HG02759 (cell line): ENCODE measurements at regions not wholly inside any gene's neighbourhood (a gene's known extent, or its start where the extent isn't known, plus 50 kb on each side); places are given as distances from the start of the nearest gene placed in this dataset.

Experiments used
- ATAC-seq: cut with Tn5 transposase; IDR thresholded peaks from one replicate; pipeline ENCODE4 v1.9.1; 2021; ENCODE audit warnings: mild to moderate bottlenecking, moderate library complexity; ENCODE audit not compliant: unreplicated experiment

DNA sequence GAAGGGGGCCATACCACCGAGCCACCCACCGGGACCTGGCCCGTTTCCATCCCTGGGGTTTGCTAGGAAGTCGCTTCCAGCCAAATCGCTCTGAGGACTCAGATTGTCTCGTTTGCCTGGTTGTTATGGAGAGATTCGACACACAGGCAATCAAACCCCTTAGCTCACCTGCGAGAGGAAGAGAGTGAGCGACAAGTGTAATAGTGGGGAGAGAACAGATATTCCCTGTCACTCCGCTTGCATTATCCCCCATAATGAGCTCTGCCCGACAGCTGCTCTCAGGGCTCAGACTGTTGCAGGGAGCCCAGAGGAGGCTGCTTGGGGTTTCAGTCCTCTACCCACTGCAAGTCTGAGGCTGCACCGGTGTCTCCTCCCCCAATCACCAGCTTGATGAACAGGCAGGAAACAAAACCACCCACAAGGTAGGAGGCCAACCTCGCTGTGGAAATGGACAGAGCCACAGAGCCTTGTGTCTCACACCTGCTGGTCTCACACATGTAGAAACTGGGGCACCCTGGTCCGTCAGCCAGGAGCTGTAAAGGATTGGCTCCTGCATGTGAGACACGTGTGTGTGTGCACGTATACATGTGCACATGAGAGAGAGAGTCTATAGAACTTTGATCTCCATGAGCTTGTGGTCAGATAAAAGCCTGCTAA lies 351.1 kb downstream of the BUD13 start:
- ATAC-seq, result no peak

DNA sequence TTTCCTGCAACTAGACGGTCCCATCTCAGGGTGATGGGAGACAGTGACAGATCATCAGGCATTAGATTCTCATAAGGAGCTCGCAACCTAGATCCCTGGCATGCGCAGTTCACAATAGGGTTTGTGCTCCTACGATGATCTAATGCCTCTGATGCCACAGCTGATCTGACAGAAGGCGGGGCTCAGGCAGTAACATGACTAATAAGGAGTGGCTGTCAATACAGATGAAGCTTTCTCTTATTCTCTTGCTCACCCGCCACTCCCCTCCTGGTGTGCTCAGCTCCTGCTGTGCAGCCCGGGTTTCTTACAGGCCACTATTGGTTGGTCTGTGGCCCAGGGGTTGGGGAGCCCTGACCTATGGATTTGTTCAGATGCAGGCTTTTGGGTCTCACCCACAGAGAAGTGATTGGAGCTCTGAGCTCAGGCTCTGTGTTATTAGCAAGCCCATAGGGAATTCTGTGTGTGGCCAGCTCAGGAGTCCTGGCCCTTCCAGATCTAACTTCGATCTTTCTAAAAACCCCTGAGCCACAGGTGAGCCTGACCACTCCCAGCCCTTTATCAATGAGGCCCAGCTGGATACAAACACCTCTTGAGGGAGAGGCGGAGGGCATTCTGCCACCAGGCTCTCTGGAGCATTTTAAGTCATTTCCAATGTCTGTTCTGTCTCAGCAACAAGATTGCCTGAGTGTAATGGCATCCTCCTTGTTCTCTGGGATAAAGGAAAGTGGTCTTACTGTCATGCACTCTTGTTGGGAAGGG lies 351.8 kb downstream of the BUD13 start:
- no peak for ATAC-seq

DNA sequence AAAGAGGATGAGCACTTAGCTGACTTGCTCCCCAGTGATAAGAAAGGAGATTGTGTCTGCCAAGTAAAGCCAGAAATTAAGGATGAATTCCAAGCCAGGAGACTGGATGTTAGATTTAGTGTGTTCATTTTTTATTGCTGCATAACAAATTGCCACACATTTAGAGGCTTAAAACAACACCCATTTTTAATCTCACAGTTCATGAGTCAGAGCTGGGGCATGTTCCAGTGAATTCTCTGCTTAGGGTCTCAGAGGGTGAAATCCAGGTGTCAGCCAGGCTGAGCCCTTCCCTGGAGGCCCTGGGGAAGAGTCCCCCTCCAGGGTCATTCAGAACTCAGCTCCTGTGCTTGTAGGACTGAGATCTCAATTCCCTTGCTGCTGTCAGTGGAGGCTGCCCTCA lies 352.8 kb downstream of the BUD13 start:
- no peak for ATAC-seq

DNA sequence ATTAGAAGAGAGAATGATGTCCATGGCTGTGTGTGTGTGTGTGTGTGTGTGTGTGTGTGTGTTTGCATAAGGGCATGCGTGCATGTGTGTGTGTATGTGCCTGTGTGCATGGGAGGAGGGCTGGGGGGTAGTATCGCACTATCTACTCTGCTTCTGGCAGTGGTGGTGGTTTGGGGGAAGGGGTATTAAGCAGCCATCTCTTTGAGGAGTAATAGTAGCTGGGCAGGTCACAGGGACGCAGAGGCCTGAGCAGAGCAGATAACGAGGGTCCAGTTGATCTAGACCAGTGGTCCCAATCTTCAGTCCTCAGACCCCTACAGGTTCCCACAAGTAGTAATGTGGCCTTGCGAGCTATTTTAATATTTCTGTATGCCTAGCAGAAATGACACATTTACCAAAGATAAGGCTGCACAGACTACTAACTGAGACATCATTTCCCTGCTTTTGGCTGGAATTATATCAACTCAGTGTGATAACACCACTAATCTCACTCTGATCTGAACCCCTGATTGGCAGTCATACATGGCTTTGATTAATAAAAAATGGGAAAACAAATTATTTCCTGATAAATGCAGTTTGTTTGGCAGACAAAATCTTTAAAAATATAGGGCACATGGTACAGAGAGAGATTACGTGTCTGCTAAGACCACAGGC lies 354.3 kb downstream of the BUD13 start:
- no peak for ATAC-seq

DNA sequence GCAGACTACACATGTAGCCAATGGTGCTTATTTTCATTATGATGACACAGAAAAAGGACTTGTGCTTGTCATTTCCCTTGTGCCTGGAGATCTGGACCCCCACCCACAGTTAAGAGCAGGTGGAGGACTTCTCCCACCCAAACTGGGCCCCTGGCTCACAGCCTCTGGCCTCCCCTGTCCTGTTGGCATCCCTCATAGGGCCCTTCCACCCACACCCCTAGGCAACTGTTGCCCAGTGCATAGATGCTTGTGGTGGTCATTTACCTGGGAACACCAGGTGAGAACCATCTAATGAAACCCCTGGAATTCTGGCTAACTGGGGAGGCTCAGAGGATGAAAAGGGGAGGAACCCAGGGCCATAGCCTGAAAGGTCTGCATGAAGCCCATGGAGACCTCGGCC lies 355.9 kb downstream of the BUD13 start:
- no peak for ATAC-seq

DNA sequence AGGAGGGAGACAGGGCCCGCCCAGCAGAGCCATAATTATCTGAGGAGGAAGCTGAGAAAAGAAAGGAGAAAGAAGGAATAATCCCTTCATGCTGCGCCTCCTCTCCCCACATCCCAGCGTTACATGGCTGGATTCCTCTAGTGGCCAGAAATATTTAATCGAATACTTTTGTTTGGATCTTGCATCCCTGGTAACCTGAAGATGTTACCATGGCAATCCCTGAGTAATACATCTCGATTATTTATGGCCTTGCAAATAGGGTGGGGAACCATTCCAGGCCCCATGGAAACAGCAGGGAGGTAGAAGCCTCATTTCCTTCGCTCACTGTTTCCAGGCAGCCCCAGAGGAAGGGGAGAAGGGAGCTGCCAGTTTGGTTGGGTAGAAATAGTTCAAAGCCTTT lies 357.7 kb downstream of the BUD13 start:
- no peak for ATAC-seq

DNA sequence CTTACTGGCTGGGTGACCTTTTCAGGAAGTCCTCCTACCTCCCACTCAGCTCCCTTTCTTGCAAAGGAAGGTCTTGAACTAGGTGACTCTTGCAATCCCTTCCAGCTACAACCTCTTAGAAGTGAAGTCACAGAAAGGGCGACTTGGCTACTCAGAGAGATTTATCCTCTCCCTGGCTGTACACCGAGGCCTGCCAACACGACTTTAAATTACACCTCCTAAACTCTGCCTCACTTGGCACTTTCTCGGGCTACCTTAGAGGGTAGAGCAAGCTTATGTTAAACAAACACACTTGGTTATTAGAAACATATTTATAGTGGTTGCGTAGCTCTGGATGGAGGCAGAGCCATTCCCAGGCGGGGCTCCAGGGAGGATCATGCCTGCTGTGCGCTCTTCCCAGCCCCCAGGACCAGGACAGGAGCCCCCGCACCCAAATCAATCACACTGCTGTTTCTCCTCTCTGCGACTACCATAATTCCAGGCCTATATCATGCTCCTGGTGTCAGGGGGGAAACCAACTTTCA lies 358.4 kb downstream of the BUD13 start:
- no peak for ATAC-seq

DNA sequence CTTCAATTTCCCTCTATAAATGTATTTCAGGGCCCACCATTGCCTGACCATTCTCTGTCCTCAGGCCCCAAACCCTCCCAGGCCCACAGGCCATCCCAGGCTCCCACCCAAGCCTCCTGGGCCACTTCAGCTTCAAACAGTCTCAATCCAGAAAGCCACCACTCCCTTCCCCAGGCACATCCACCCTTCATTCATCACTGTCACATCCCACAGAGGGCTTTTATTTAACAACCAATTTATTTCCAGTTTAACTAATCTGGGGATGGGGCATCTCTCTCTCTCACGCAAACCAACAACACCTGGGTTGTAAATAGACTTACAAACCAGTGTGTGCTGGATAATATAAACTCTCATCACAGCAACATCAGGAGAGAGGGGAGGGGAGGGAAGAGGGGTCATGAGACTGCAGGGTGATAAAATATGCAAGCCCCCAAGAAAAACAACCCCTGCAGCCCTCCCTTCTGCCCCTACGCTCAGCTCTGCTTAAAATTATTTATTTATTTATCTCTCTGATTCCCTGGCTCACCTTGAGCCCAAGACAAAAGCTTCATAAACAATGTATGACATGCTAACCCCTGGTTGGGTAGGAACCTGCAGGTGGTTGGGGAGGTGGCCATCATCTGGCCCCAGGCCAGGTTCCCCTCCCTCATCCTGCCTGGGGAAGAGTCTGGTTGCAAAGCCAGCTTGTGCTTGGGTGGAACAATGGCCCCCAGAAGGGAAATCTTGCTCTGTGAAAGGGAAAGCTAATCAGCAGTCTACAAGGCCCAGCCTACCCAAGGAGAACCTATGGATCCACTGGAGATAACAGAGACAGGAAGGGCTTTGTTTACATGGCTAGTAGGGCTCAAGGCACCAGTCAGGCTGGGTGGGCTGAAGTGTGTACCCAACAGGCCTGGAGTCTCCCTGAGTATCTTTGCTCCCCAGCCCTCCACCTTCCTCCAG lies 359.2 kb downstream of the BUD13 start:
- no peak for ATAC-seq

DNA sequence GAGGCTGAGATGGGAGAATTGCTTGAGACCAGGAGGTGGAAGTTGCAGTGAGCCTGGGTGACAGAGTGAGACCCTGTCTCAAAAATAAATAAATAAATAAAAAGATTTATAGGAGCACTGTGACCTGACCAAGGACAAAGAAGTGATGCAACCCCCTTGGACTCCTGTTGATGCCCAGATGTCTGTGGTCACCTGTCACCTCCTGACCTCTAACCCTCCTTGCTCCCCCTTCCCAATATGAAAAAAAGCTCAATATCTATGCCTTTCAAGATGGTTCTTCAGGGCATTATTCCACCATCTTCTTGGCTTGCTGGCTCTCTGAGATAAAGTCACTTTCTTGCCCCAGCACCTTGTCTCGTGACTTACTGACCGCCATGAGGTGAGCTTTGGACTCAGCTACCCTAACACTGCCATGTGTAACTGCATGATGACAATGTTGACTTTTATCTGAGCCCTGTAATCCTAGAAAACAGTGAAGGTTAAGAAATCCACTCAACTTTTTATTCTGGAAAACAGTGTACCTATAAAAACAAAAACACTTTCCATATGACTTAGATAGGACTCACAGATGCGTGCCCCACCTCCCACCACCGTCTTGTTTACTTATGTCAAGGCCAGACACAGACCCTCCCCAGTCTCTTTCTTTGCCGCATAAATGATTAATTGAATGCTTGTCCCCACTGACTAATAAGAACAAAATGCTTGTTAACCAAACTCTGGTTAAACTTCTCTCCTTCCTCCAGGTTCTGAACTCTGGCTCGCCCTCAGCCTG lies 360.5 kb downstream of the BUD13 start:
- no peak for ATAC-seq

DNA sequence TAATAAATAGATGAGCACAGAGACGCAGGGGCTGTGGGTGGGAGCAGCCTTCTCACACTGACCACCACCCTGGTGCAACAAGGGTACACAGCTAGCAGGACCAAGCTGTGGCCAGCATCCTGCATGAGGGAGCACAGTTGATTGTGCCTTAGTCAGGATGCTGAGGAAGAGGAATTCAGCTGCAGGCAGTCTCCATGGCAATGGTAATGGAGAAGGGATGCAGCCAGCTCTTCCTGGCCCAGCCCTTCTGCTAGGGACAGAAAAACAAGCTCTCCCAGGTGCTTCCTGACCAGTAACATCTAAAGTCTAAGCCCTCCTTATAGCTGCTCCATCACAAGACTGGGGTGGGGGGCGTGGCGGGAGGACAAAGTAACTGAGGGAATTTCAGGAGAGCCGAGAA lies 363.5 kb downstream of the BUD13 start:
- no peak for ATAC-seq

DNA sequence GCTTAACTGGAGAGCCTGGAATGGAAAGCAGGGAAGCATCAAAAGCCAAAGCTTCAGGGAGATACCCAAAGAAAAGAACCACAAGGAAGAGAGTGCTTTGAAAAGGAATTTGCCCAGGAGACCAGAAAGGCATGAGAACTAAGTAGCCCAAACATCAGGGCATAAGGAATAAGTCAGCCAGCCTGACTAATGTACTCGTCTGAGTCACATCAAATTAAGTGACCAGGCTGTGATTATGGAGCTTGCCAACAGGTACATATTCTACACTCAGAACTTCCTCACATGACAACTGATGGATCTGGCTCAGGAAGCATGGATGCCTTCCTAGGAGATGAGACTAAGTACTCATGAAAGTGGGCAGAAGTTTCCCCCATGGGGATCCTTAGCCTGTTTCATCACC lies 366.7 kb downstream of the BUD13 start:
- ATAC-seq, result no peak

DNA sequence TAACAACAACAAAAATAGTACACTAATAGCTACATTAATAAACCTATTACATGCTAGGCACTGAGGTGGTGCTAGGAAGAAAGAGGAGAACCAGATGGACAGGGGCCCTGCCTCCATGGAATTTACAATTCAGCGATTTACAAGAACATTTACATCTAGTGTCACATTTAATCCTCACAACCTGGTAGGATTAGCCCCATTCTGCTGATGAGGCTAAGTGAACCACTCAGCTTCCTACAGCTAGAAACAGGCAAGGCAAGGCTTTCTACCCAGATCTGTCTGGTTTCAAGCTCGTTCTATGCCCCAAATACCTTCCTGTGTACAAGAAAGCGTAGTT lies 368.4 kb downstream of the BUD13 start:
- ATAC-seq, result no peak

DNA sequence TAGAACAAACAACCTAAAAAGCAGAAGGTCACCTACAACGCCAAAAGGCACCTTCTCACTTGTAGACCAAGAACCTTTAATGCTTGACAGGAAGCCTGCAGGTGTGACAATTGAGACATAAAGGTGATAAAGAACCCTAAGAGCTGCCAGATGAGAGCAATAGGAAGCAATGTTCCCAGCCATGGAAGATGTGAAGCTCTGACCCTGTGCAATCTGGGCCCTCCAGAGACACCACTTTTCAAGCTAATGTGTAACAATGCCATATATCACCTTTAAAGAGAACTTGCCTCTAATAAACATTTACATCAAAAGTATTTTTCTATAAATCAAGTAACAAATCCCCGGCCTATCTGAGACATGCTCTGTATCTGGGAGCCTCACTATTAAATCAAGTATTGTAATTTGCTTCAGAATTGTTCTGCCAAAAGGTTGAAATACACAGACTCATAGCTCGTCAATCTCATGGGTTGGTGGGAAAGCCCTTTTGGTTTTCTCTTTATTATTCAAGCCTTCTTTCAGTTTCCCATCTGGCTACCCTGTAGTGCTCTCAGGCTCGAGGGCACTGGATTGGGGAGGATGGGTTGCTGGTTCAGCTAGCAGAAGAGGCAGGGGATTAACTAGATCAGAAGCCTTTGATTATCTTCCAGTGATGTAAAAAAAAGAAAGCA lies 368.9 kb downstream of the BUD13 start:
- no peak for ATAC-seq

DNA sequence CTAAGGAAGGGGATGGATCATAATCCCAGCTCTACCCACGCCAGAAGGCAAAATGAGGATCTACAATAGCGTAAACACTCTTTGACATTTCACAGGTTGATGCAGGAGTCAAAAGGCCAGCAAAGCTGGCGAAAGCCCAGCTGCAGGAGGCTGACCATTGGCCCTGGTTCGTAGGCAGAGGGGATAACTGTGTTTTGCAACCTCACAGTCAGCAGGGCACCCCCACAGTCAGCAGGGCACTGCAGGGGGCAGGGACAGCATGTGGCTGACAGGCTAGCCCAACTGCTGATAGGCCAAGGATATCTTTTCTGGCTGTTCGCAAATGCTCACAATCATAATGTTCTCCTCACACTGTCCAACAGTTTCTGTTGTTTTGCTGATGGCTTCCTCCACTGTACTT lies 372.7 kb downstream of the BUD13 start:
- ATAC-seq, result no peak

DNA sequence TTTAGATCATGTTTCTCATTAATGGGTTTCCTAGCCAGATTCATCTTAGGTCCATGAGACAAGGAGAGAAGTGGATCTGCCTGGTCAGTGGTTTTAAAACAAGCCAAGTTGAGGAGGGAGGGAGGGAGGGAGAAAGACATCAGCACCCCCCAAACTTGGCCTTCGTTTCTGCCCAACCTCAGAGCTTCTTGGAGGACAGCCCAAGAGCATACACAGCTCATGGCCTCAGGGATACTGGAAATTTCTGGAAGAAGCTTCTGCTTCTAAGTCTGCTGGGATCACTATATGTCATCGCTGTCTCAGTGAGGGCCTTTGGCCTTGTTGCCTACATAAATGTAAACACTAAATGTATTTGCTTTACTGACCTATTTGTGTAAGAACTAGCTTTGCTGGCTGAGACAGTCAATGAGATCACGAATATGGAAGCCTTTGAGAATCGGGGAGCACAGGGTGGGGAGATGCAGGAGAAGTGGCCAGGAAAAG lies 375.1 kb downstream of the BUD13 start:
- ATAC-seq, result no peak

DNA sequence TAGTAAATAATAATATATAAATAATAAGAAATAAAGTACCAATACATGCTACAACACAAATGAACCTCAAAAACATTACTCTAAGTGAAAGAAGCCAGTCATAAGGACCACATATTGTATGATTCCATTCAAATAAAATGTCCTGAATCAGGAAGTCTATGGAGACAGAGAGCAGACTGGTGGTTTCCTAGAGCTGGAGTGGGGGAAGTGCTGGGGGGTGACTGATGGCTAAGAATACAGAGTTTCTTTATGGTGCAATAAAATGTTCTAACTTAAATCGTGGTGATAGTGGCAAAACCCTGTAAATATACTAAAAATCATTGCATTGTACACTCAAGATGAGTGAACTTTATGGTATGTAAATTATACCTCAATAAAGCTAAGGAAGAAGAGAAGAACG lies 376.5 kb downstream of the BUD13 start:
- ATAC-seq, result no peak

DNA sequence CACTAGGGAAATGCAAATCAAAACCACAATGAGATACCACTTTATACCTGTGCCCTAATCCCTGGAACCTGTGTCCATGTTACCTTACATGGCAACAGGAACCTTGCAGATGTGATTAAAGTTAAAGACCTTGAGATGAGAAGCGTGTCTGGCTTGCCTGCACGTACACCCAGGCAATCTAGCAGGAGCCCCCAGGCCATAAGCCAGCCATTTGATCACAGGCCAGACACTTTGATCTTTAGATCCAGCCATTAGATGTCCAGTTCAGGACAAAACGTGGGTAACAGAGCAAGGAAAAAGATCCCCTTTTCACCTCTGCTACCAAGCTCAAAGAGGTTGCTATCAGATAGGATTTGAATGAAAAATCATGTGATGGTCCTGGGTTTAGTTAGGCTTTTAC lies 378.8 kb downstream of the BUD13 start:
- ATAC-seq, result no peak

DNA sequence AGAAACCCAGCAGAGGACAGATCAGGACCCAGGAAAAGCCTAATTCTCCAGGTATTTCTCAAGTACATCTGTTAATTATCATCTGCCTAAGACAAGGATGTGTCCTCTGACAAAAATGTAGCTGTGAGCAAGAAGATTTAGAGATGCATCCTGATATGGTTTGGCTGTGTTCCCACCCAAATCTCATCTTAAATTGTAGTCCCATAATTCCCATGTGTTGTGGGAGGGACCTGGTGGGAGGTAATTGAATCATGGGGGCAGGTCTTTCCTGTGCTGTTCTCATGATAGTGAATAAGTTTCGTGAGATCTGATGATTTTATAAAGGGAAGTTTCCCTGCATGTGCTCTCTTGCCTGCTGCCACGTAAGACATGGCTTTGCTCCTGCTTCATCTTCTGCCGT lies 381.8 kb downstream of the BUD13 start:
- no peak for ATAC-seq

DNA sequence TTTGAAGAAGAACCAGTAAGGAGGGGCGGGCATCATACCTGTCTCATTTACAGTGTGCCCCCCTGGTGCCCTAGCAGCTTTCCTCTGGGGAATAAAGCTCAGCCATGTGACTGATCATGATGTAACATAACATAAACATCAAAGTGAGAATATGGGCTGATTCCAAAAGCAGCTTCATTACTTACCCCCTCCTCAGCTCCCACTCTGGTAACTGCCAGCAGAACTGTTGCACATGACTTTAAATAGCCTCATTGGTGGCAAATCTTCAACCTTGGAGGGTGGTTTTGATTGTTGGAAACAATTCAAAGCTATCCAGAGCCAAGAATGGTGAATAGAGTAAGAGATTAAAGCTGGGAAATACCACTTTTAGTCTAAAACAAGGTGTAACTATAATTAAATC lies 384.6 kb downstream of the BUD13 start:
- ATAC-seq, result no peak

DNA sequence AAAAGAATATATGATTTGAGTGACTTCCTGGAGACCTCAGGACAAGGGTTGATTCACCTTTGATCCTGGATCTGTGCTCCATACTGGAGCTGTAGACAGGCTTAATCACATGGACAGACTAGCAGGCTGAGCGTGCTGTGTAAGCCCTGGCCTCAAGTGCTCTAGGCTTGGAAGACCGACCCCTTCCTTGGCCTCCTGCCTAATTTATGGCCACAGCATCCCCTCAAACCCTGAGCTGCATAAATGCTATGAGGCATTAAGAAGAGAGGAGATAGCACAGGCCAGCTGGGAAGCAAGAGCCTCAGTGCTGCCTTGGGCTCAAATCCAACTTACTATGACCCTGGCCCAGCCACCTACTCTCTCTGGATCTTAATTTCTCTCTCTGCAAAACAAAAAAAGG lies 385.1 kb downstream of the BUD13 start:
- no peak for ATAC-seq
